Thoracic aorta (tissue), 2 donors: ENCODE measurements at regions not wholly inside any gene's neighbourhood (a gene's known extent, or its start where the extent isn't known, plus 50 kb on each side); places are given as distances from the start of the nearest gene placed in this dataset.

ENCODE experiments used
- ATAC-seq: fragments of 150-250 bp; one replicate; pipeline ENCODE4 v1.8.0; 2017; ENCODE audit warnings: low read depth; ENCODE audit not compliant: insufficient number of reproducible peaks, low FRiP score
- DNase-seq: peaks from one replicate; pipeline ENCODE4 v3.0.0-alpha.2; 2020; ENCODE audit warnings: low spot score
- H3K27ac ChIP-seq, 2 donors: fragments of 200-600 bp; sonication (generic); 1 replicate in 1 of 2; 2 replicates in 1 of 2; pipeline ENCODE4 v1.5.1; 2016; ENCODE audit warnings: mild to moderate bottlenecking in 2 of 2, moderate library complexity in 2 of 2
- H3K27me3 ChIP-seq: fragments of 200-600 bp; sonication (generic); replicated peaks from 2 replicates; pipeline ENCODE4 v1.6.0; 2016; ENCODE audit warnings: mild to moderate bottlenecking; ENCODE audit not compliant: insufficient read depth
- H3K36me3 ChIP-seq: fragments of 200-600 bp; sonication (generic); one replicate; pipeline ENCODE4 v1.5.1; 2016
- H3K4me1 ChIP-seq, 2 donors: fragments of 200-600 bp; sonication (generic); 1 replicate in 1 of 2; 2 replicates in 1 of 2; pipeline versions ENCODE4 v1.5.1 to v1.6.0; 2016; ENCODE audit warnings: low read depth in 2 of 2, mild to moderate bottlenecking in 1 of 2; ENCODE audit not compliant: control insufficient read depth in 1 of 2
- H3K4me3 ChIP-seq: fragments of 200-600 bp; sonication (generic); 2 replicates; pipeline ENCODE4 v1.5.1; 2016; ENCODE audit warnings: mild to moderate bottlenecking
- H3K9me3 ChIP-seq: fragments of 200-600 bp; sonication (generic); 2 replicates; pipeline ENCODE4 v1.5.1; 2016
- TF ChIP-seq, protein P1 (sequence below): fragments of 200-600 bp; sonication (generic); IDR thresholded peaks from one replicate; pipeline ENCODE4 v1.5.1; 2019; ENCODE audit warnings: antibody characterized with exemption

DNA sequence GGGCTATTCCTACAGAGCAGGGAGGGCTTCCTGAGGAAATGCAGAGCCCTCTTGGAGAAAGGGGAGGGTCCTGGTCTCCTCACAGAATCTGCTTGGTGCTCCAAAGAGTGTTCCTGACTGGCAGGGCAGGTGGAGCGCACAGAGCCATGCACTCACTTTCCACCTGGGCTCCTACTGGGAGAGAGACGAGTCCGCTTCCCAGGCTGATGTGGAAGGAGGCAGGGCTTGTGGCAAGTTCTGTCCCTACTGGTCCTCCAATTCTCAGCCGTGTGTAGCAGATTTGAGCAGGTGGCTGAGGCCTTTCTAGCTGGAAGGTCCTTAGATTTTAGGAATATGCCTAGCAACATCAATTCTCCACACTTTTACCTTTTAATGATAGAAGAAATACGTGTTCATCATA lies 111.5 kb upstream of the MKI67 start:
- H3K4me1 ChIP-seq, result no peaks in the 10 kb centered on the region
- H3K9me3 ChIP-seq, result peaks cover 6% of the 10 kb centered on the region
- no peak for ATAC-seq
- TF ChIP-seq, protein P1, sequence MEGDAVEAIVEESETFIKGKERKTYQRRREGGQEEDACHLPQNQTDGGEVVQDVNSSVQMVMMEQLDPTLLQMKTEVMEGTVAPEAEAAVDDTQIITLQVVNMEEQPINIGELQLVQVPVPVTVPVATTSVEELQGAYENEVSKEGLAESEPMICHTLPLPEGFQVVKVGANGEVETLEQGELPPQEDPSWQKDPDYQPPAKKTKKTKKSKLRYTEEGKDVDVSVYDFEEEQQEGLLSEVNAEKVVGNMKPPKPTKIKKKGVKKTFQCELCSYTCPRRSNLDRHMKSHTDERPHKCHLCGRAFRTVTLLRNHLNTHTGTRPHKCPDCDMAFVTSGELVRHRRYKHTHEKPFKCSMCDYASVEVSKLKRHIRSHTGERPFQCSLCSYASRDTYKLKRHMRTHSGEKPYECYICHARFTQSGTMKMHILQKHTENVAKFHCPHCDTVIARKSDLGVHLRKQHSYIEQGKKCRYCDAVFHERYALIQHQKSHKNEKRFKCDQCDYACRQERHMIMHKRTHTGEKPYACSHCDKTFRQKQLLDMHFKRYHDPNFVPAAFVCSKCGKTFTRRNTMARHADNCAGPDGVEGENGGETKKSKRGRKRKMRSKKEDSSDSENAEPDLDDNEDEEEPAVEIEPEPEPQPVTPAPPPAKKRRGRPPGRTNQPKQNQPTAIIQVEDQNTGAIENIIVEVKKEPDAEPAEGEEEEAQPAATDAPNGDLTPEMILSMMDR, result no peak
- H3K36me3 ChIP-seq, result no peaks in the 10 kb centered on the region
- H3K27ac ChIP-seq, result no peak overlapping the region
- H3K4me3 ChIP-seq, result no peak overlapping the region
- H3K27me3 ChIP-seq, result no peaks in the 10 kb centered on the region
- DNase-seq, result no peak

DNA sequence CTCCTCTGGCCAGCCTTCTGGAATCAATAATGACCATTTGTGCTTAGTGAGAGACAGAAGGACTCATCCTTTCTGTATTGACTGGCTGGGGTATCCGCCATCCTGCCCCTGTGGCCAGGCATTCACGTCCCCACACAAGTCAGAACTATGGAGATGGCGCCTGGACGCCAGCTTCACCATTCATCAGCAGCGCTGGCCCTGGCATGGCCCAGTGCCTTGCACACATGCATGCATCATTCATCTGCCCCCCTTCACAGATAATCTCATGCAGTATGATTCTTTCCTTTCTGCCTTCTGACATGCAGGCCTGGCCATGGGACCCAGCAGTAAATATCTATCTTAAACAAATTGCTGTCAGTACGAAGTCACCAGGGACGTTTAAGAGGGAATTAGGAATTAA lies 114.8 kb upstream of the MKI67 start:
- TF ChIP-seq, protein P1, result no peak
- ATAC-seq (no peak), DNase-seq (no peak)
- Histone ChIP-seq H3K27me3 (no peaks in the 10 kb centered on the region), H3K36me3 (no peaks in the 10 kb centered on the region), H3K4me1 (no peaks in the 10 kb centered on the region), H3K9me3 (no peaks in the 10 kb centered on the region), H3K27ac (no peak overlapping the region), H3K4me3 (no peak overlapping the region)

DNA sequence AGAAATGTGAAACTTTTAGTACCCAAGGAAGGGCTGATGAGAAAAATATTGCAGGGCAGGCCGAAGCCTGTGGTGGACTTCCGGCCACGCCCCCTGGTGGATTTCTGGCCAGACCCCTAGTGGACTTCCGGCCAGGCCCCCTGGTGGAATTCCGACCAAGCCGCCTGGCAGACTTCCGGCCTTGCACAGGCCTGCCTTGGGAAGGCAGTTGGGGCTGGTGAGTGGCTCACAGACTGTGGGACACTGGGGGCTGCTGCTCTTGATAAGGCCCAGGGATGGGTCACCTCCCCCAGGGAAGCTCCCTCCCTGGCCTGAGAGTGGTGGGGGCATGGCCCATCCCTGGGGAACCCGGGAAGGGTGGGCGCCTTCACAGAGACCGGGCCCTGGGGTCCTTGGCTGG lies 116.4 kb upstream of the MKI67 start:
- no peaks in the 10 kb centered on the region for H3K9me3 ChIP-seq
- H3K27me3 ChIP-seq, result no peaks in the 10 kb centered on the region
- ATAC-seq, result no peak
- H3K4me1 ChIP-seq, result no peaks in the 10 kb centered on the region
- H3K36me3 ChIP-seq, result no peaks in the 10 kb centered on the region
- H3K27ac ChIP-seq, result no peak overlapping the region
- TF ChIP-seq, protein P1, result no peak
- no peak overlapping the region for H3K4me3 ChIP-seq
- no peak for DNase-seq

DNA sequence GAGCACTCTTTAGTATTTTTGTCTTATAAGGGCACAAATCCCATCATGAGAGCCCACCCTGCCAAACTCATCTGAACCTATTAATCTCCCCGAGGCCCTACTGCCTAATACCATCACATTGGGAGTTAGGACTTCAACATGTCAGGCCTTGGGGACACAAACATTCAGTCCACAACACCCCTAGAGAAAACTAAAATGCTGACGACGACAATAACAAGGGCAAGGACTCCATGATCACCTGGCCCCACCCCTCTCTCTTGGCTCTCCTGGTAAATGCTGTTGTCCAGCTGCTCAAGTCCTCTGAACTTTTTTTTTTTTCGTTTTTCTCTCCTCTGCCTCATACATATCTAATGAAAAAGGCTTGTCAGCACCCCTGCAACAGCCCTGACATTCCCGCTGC lies 118.8 kb upstream of the MKI67 start:
- no peaks in the 10 kb centered on the region for H3K4me1 ChIP-seq
- H3K27ac ChIP-seq, result no peak overlapping the region
- no peaks in the 10 kb centered on the region for H3K9me3 ChIP-seq
- no peaks in the 10 kb centered on the region for H3K36me3 ChIP-seq
- no peak overlapping the region for H3K4me3 ChIP-seq
- no peak for ATAC-seq
- TF ChIP-seq, protein P1, result no peak
- no peaks in the 10 kb centered on the region for H3K27me3 ChIP-seq
- DNase-seq, result no peak

DNA sequence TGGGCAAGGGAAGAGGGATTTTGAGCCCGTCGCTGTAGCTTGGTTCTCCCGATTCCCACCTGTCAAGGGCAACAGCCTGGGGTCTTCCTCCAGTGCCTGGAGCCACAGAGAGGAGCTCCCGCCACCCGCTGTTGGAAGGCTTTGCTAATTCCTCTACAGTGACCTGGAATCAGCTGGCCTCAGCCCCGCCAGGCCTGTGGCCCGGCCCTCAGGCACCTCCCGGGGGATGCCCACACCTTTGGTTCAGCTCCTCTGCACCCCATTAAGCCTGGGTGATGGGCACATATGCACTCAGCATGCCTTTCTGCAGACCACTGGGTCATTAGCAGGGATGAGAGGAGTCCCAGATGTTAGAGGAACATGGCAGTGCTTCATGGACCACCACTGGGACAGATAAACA lies 121.4 kb upstream of the MKI67 start:
- TF ChIP-seq, protein P1, result no peak
- ATAC-seq (no peak), DNase-seq (no peak)
- Histone ChIP-seq H3K4me1 (no peaks in the 10 kb centered on the region), H3K27me3 (no peaks in the 10 kb centered on the region), H3K9me3 (no peaks in the 10 kb centered on the region), H3K27ac (no peak overlapping the region), H3K4me3 (no peak overlapping the region), H3K36me3 (no peaks in the 10 kb centered on the region)
